PC-9 (cell line): ENCODE measurements at regions not wholly inside any gene's neighbourhood (a gene's known extent, or its start where the extent isn't known, plus 50 kb on each side); places are given as distances from the start of the nearest gene placed in this dataset.

Experiments
- BruUV-seq: library from RNA; stranded (reverse); fragments of 400-500 nt; replicated peaks from 2 replicates; lab custom pipeline; 2021; lab: Mats Ljungman, UMichigan
- CTCF ChIA-PET: fragments of 300-600 bp; sonication (Branson Sonifier 250); formaldehyde crosslinking; loops from one replicate; lab custom pipeline; 2022; ENCODE audit warnings: antibody characterized with exemption; lab: Charles Lee
- POLR2A ChIA-PET: fragments of 300-600 bp; sonication (Branson Sonifier 250); formaldehyde crosslinking; loops from one replicate; lab custom pipeline; 2022; ENCODE audit warnings: antibody characterized with exemption; ENCODE audit not compliant: unreplicated experiment; lab: Charles Lee
- DNase-seq, 2 experiments: peaks; one replicate each; pipeline versions ENCODE4 v3.0.0 to v3.0.0-alpha.2; 2015 to 2022; ENCODE audit warnings: mixed read lengths in 1 of 2
- H2AFZ ChIP-seq: fragments of 200-600 bp; sonication (generic); 2 replicates; pipeline ENCODE4 v1.8.1; 2017; ENCODE audit warnings: antibody characterized with exemption
- H3F3A ChIP-seq: fragments of 200-600 bp; sonication (generic); 2 replicates; pipeline ENCODE4 v1.8.1; 2017; ENCODE audit warnings: antibody characterized with exemption, mild to moderate bottlenecking, low read depth; ENCODE audit not compliant: insufficient read depth
- H3K27ac ChIP-seq: fragments of 200-600 bp; sonication (generic); 2 replicates; pipeline ENCODE4 v1.6.1; 2016; ENCODE audit warnings: mixed run types
- H3K27me3 ChIP-seq: fragments of 200-600 bp; sonication (generic); 2 replicates; pipeline ENCODE4 v1.6.1; 2016; ENCODE audit warnings: low read depth, mixed run types; ENCODE audit not compliant: insufficient read depth
- H3K36me3 ChIP-seq: fragments of 200-600 bp; sonication (generic); 2 replicates; pipeline ENCODE4 v1.6.1; 2016; ENCODE audit warnings: low read depth, mixed run types
- H3K4me1 ChIP-seq: fragments of 200-600 bp; sonication (generic); replicated peaks from 2 replicates; pipeline ENCODE4 v1.6.1; 2016; ENCODE audit warnings: mixed run types; ENCODE audit not compliant: insufficient read depth
- H3K4me2 ChIP-seq: fragments of 200-600 bp; sonication (generic); 2 replicates; pipeline ENCODE4 v1.6.1; 2017; ENCODE audit warnings: mixed run types
- H3K4me3 ChIP-seq: fragments of 200-600 bp; sonication (generic); 2 replicates; pipeline ENCODE4 v1.6.1; 2016; ENCODE audit warnings: mixed run types
- H3K79me2 ChIP-seq: fragments of 200-600 bp; sonication (generic); 2 replicates; pipeline ENCODE4 v1.6.1; 2017; ENCODE audit warnings: low read depth, mixed run types
- H3K9me2 ChIP-seq: fragments of 200-600 bp; sonication (generic); 2 replicates; pipeline ENCODE4 v1.8.1; 2017; ENCODE audit warnings: mild to moderate bottlenecking; ENCODE audit not compliant: insufficient read depth
- H3K9me3 ChIP-seq: fragments of 200-600 bp; sonication (generic); 2 replicates; pipeline ENCODE4 v1.8.1; 2016; ENCODE audit warnings: low read depth; ENCODE audit not compliant: insufficient read depth
- H4K20me1 ChIP-seq: fragments of 200-600 bp; sonication (generic); 2 replicates; pipeline ENCODE4 v1.8.1; 2017; ENCODE audit not compliant: insufficient read depth
- EZH2 ChIP-seq: fragments of 200-600 bp; sonication (generic); IDR thresholded peaks from 2 replicates; pipeline ENCODE4 v1.8.0; 2017; ENCODE audit warnings: antibody characterized with exemption, low read depth
- intact Hi-C: fragments of 100-400 bp; cut with micrococcal nuclease; formaldehyde crosslinking; loops from one replicate; pipeline ENCODE4 v1.10.0; 2022; ENCODE audit not compliant: unreplicated experiment
- TF ChIP-seq, protein P1 (sequence below): fragments of 200-600 bp; sonication (generic); conservative IDR thresholded peaks from 2 replicates; pipeline ENCODE4 v1.6.1; 2017; ENCODE audit warnings: mixed run types, antibody characterized with exemption, mild to moderate bottlenecking, moderate library complexity

DNA sequence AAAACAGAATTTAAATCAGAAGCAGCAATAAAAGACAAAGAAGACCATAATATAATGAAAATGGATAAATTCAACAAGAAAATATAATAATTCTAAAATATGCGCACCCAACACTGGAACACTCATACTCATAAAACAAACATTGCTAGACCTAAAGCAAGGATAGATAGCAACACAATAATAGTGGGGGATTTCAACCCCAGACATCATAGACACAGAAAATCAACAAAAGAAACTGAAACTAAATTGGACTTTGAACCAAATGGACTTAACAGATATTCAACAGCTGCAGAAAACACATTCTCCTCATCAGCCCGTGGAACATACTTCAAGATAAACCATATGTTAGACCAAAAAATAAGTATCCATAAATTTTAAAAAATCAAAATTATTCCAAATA lies 1552.6 kb downstream of the C4orf33 start:
- Histone ChIP-seq H3K27ac (no peak overlapping the region), H3K36me3 (no peaks in the 10 kb centered on the region), H3K27me3 (no peaks in the 10 kb centered on the region), H2AFZ (no peak overlapping the region), H3K9me3 (no peaks in the 10 kb centered on the region), H3K4me2 (no peak overlapping the region), H4K20me1 (no peaks in the 10 kb centered on the region), H3K4me1 (no peaks in the 10 kb centered on the region), H3F3A (no peaks in the 10 kb centered on the region), H3K9me2 (no peaks in the 10 kb centered on the region), H3K4me3 (no peak overlapping the region), H3K79me2 (no peaks in the 10 kb centered on the region)
- intact Hi-C loops: no loop called here
- TF ChIP-seq, protein P1, sequence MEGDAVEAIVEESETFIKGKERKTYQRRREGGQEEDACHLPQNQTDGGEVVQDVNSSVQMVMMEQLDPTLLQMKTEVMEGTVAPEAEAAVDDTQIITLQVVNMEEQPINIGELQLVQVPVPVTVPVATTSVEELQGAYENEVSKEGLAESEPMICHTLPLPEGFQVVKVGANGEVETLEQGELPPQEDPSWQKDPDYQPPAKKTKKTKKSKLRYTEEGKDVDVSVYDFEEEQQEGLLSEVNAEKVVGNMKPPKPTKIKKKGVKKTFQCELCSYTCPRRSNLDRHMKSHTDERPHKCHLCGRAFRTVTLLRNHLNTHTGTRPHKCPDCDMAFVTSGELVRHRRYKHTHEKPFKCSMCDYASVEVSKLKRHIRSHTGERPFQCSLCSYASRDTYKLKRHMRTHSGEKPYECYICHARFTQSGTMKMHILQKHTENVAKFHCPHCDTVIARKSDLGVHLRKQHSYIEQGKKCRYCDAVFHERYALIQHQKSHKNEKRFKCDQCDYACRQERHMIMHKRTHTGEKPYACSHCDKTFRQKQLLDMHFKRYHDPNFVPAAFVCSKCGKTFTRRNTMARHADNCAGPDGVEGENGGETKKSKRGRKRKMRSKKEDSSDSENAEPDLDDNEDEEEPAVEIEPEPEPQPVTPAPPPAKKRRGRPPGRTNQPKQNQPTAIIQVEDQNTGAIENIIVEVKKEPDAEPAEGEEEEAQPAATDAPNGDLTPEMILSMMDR: no peak
- TF ChIP-seq EZH2: no peak
- ChIA-PET CTCF (no interaction called here), POLR2A (no interaction called here)
- no peak for DNase-seq
- BruUV-seq: no TSS peak

- Histone ChIP-seq H3K9me3 (no peaks in the 10 kb centered on the region), H3K9me2 (no peaks in the 10 kb centered on the region), H3K27me3 (no peaks in the 10 kb centered on the region), H3K27ac (no peak overlapping the region), H3K4me1 (no peaks in the 10 kb centered on the region), H3K79me2 (no peaks in the 10 kb centered on the region), H2AFZ (no peak overlapping the region), H3K4me3 (no peak overlapping the region), H3K4me2 (no peak overlapping the region), H3F3A (no peaks in the 10 kb centered on the region), H4K20me1 (no peaks in the 10 kb centered on the region), H3K36me3 (no peaks in the 10 kb centered on the region)
- BruUV-seq: no TSS peak
- intact Hi-C loops: no loop called here
- ChIA-PET CTCF (no interaction called here), POLR2A (no interaction called here)
- TF ChIP-seq, protein P1: no peak
- no peak for TF ChIP-seq EZH2
- DNase-seq: no peak
Observed at GRCh38 chr4:130653842-130654241, 1557.9 kb downstream of the C4orf33 start.

DNA sequence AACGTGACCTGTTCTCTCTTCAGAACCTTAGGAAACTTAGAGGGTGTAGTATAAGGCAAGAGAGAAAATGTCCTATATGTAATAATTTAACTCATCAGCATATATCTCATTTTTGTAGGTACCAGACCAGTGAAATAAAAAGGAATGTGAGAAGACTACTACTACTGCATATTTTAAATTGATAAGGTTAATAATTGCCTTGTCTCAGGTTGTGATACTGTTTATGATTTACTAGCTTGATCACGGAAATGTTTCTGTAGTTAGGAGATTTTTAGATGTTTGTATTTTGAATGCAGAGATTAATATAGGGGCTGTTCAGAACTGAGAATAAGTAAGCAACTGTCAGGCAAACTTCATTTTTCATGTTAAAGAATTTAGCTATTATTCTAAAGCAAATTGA lies 1563.4 kb downstream of the C4orf33 start:
- BruUV-seq: no TSS peak
- intact Hi-C loops: no loop called here
- no peaks in the 10 kb centered on the region for H4K20me1 ChIP-seq
- H2AFZ ChIP-seq: no peak overlapping the region
- POLR2A ChIA-PET: no interaction called here
- H3K36me3 ChIP-seq: no peaks in the 10 kb centered on the region
- H3K4me3 ChIP-seq: no peak overlapping the region
- CTCF ChIA-PET: no interaction called here
- H3K27ac ChIP-seq: no peak overlapping the region
- H3K79me2 ChIP-seq: no peaks in the 10 kb centered on the region
- H3K27me3 ChIP-seq: no peaks in the 10 kb centered on the region
- no peak overlapping the region for H3K4me2 ChIP-seq
- H3K9me2 ChIP-seq: no peaks in the 10 kb centered on the region
- no peak for TF ChIP-seq EZH2
- TF ChIP-seq, protein P1: no peak
- H3K4me1 ChIP-seq: no peaks in the 10 kb centered on the region
- DNase-seq: no peak
- H3F3A ChIP-seq: no peaks in the 10 kb centered on the region
- no peaks in the 10 kb centered on the region for H3K9me3 ChIP-seq
